ENCODE measurements at regions not wholly inside any gene's neighbourhood (a gene's known extent, or its start where the extent isn't known, plus 50 kb on each side); places are given as distances from the start of the nearest gene placed in this dataset.
"Not testable (repeated sequence)": the region's sequence is repeated elsewhere in the genome, so short reads cannot be mapped to it uniquely, and the experiment has no call there.

GRCh38 chr2:175679231-175679630, 322.8 kb downstream of the LNPK start:
- DNase-seq, result no peak

DNA sequence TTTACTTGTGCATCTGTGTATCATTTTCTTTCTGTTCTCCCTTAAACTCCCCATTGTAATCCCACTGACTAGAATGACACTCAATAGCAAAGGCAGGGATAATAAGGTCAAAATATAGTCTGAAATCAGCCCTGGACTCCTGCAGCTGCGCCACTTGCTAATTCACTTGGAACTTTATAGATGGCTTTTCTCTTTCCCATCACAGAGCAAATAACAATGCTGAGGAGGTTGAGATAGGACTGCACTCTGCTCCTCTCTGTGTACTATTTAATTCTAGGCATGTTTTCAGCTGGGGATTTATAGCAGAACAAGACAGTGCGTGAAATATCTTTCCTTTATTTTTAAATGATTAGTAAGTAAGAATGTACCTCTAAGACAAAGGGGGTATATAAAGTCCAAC, 324.2 kb downstream of the LNPK start:
- no peak for DNase-seq

- no peak for DNase-seq
Measured at GRCh38 chr2:175676813-175677212, 325.3 kb downstream of the LNPK start.

DNA sequence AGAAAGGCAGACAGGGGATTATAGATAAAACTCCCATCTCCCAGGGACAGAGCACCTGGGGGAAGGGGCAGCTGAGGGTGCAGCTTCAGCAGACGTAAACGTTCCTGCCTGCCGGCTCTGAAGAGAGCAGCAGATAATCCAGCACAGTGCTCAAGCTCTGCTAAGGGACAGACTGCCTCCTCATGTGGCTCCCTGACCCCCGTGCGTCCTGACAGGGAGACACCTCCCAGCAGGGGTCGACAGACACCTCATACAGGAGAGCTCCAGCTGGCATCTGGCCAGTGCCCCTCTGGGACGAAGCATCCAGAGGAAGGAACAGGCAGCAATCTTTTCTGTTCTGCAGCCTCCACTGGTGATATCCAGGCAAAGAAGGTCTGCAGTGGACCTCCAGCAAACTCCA, 333.3 kb downstream of the LNPK start:
- DNase-seq, result not testable (repeated sequence)

DNA sequence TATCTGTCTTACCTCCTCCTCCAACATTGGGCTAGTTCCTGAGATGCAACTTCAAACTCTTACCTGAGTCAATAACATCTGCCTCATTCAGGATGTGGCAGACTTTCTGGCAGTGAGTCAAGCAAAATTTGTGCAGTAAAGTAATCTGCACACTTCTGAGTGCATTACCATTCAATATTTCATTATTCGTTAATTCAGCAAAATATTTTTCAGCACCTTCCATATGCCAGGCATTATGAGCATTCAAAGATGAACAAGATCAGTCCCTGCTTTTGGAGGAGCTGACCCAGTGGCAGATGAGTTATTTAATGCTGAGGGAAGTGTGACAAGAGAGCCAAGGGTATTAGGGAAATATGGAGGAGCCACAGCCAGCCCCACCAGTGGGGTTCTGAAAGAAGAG, 339.7 kb downstream of the LNPK start:
- DNase-seq, result no peak

- no peak for DNase-seq
Measured at GRCh38 chr2:175648577-175649063, 353.4 kb downstream of the LNPK start.

- no peak for DNase-seq
Measured at GRCh38 chr2:175647058-175647457, 355.0 kb downstream of the LNPK start.

- no peak for DNase-seq
Measured at GRCh38 chr2:175640655-175641054, 361.4 kb downstream of the LNPK start.

GRCh38 chr2:175633227-175633626, 368.8 kb downstream of the LNPK start:
- no peak for DNase-seq

DNA sequence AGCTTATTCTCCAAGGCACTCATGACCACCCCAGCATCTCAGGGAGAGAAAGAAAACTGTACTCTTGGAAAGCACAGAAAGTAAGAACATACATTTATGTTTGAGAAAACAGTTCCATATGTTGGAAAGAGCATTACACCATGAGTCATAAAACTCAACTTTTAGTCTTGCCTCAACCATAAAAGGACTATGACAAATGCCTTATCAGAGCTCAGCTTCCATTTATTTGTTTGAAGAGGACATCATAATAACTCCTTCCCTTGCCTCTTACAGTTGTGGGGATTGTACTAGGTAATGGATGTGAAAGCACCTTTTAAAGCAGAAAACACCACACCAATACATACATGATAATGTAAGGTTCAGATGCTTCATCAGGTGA, 370.8 kb downstream of the LNPK start:
- no peak for DNase-seq

GRCh38 chr2:175630280-175631244, 371.5 kb downstream of the LNPK start:
- DNase-seq, result no peak

GRCh38 chr2:175628243-175628642, 373.8 kb downstream of the LNPK start:
- DNase-seq, result no peak

DNA sequence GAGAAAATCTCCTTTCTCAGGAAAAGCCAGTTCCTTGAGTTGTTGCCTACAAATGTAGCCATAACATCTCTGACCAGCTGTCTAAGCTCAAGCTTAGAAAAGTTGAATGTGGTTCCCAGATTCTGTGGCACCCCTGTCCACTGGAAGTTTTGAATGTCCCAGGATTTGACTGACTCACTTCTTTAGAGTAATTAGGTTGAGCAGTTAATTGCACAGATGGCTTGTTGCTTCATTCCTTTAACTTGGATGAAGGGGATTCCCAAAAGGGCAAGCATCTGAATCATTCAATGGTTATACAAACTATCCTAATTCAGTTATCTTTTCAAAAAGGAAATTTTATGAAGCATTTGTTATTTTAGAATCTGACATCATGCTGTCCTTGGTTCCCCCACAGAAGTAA, 374.7 kb downstream of the LNPK start:
- DNase-seq, result no peak

DNA sequence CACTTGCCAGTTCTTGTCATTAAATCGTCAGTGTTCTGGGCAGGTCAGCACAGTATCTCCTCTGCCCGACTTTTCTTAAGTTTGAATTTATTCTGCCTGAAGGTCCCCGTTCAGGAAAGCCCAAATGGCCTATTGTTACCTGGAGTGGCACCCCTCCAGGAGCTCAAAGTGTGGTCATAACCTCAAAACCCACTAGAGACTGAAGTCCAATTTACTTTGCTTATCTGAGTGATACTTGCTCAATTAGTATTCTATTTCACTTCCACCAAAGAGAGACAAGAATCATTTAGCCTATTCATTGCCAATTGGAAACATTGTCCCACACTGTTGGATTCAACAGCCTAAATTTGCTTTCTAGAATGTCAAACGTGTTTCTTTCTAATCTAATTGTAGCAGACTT, 375.3 kb downstream of the LNPK start:
- no peak for DNase-seq

DNA sequence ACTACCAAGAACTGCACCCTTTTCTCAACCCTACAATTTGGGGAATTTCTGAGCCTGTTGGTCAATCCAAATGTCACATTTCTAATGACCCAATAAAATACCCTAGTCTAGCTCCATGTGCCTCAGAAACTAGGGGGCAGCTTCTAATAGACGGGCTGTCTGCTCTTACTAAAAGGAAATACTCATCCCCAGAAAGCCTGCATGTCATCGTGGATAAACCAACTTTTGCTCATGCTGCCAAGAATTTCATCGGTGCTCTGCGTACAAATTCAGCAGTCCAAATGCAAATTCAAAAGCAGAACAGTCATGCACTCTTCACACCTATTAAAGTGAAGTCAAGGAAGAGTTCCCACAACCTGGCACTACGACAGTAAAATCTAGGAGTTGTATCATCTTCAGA, 377.3 kb downstream of the LNPK start:
- DNase-seq, result no peak

- DNase-seq, result no peak
Measured at GRCh38 chr2:175624211-175624761, 377.8 kb downstream of the LNPK start.

- DNase-seq, result no peak
Measured at GRCh38 chr2:175621821-175622220, 380.2 kb downstream of the LNPK start.

DNA sequence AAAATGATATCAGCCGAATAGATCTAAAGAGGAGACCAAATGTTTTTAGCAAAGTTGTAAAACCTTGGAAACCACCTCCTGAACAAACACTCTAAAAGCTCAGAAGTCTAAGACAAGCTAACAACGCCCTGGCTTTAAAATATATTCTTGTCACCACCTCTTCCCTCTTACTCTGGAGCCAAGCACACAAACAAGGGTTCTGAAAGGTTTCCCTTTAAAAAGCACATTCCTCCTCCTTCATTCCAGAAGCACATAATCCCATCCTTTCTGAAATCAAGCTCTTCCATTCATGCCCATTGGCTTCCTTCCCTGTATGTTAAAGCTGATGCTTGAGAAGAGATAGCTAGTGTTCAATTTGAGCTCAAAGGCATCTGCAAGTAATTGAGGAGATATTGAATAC, 382.0 kb downstream of the LNPK start:
- DNase-seq, result no peak

DNA sequence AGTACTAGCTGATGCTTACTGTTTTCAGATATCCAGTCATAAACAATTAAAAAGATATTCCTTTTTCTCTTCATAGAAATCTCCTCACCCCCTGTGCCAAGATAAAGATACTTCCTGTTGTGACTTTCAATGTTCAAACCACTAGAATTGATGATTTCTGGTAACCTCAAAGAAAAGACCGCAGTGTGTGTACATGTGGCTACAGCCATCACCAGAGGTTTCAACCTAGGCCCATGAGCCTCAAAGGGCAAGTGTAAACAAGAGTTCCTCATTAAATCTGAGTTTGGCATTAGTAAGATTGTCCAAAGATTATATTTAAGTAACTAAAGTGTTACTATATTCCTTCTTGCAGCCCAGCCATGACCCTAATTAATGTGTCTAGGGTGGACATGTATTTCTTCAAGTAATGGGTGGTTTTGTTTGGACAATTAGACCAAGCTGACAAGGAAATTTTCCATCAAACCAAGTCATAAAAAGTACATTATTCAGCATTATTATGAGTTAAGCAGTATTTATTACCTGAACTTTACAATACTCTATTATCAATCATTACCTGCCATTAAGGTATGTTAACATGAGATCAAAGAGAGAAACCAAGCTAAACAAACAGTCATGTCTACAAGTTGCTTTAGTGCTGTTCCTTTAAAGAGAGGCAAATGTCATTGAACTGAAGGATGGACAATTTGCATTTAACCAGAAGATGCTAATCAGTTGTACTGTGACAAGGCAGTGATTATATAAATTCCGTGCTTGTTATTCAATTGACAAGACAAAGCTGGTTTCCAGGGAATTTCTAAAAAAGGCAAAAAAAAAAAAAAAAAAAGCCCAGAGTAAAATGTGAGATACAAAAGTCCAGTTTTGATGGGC, 382.7 kb downstream of the LNPK start:
- DNase-seq, result no peak

GRCh38 chr2:175612280-175612679, 389.8 kb downstream of the LNPK start:
- DNase-seq, result no peak

DNA sequence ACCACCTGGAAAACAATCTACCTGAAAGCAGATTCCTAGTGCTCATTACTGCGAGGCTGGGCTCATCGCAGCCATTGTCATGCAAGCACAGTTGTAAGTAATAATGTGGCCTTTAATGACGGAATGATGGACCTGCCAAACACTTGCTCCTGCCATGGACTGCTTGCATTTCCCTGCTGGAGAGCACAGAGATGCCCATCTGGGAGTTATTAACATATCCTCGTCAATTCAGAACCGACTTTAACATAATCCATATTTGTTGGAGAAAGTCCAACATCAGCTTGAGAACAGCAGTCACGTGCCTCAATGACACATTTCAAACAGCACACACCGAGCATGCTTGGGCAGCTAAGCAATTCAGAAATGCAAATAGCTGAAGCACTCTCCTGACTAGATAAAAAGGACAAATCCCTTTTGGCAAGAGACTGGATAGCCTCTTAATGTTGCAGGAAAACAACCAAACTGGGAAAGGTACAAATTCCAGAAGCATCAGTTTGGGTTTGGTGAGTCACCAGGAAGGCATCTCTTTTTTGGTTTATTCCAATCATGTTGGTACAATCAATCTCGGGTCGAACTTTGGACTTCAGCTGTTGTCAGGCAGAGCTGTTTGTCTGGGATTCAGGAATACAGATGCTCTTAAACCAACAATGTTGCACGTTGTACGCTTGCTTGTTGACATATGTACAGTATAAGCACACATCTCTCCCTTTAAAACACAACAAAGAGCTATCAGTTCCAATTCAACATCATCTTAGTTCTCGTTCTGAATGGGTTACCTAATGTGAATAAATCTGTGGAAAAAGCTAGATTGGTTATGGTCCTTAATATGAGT, 395.8 kb downstream of the LNPK start:
- no peak for DNase-seq

DNA sequence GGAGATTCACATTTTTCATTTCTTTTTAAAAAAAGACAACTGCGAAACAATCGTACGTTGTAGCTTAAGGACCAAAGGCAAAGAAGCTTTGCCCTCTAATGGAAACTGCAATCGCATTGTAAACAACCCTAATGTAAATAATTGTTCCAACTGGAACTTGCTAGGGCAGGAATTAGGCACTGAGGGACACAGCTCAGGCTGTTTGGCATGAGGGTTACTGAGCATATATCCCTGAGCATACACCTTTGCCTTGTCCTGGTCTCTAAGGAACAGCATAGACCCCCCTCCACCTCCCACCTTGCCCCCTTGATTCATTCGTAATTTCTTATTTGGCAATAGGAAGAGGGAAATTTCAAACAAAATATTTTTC, 396.4 kb downstream of the LNPK start:
- no peak for DNase-seq

GRCh38 chr2:175601969-175602368, 400.1 kb downstream of the LNPK start:
- no peak for DNase-seq

Data from stimulated activated CD4-positive, alpha-beta T cell treated with anti-CD3 and anti-CD28 coated beads, Interleukin-2, amount 100 ng/mL, for 48 hours (primary cell).